Epidermal melanocyte (primary cell): ENCODE measurements at regions not wholly inside any gene's neighbourhood (a gene's known extent, or its start where the extent isn't known, plus 50 kb on each side); places are given as distances from the start of the nearest gene placed in this dataset.

ENCODE experiments used
- DNase-seq: peaks from one replicate; pipeline ENCODE4 v3.0.0; 2011; ENCODE audit warnings: low spot score; ENCODE audit not compliant: insufficient read length

DNA sequence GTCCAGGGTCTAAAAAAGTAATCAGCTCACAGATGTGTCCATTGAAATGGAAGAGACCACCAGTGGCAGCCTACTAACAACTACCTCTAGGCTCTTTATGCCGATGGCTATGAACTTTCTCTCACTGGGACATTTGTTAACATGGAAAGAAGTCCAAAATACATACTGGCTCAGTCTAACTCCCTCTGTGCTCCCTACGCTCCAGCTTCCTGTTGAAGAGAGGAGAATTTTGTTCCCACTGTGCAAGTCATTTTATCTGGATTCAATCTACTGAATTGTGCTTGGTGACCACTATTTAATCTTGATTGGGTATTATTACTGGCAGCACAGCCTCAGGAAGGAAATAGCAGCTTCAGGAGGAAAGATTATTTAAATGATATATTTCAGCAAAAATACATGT, 128.8 kb upstream of the ARGLU1 start:
- DNase-seq, result no peak

DNA sequence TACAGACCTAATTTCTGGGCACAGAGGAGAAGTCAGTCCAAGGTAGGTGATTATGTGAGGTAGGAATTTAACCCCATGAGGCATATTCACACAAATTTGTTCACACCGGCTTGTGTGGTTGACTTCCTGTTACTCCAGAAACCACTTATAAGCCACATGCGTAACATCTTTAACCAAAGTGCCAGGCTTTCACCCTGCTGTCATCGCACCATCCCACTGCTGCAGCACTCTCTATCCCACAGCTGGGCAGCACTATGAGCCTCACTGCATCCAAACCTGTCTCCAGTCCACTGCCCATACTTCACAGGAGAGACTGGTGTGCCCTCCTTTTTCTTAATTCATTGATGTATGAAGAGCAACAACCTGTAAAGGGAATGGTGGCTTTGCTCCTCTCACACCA, 128.2 kb upstream of the ARGLU1 start:
- DNase-seq, result no peak

DNA sequence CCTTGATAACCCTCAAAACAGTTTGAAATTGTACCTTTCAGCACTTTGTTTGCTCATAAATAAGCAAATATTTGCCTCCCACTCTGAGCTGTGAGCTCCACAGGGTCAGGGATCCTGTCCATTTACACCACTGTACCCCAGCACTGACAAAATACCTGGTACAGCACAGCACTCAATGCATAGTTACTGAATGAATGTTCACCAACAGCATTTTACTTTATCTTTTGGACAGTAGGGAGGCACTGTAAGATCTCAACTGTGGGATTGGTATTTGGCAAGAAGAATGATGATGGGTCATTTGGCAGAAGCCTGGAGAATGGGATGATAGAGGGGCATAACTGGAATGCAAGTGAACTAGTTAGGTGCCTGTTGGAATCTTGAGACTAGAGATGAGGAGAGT, 127.2 kb upstream of the ARGLU1 start:
- DNase-seq, result no peak

DNA sequence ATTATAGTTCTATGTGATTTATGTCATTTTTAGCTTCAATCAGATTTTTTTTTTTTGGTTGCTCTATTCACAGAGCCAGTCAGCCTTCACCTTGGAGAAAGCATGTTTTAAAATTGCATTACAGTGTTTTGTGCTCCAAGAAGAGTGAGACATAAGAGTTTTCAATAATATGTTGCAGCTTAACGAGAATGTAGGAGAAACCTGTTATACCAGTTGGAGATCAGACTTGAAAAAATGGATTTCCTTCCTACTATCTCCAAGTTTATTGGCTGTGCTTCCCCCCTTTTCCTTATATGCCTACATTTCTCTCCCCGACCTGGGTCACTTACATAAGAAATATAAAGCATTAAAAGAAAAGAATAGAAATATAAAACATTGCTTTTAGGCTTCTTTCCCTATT, 123.9 kb upstream of the ARGLU1 start:
- no peak for DNase-seq

DNA sequence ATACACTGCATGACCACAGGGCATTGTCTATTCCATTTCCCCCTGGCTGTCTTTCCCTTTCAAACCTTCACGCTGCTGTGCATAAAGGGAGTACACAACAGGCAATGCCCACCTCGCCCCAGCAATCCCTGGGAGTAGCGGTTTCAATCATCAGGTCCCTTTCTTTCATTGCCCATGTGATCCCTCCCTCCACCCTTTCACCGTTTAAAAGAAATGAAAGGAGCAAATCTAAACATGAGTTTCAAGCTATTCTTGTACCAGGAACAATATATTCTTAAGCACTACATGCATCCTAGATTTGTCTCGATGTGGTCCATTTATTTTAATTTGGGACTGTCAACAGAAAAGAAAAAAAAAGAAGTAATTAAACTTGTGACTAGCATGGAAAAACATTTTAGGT, 123.4 kb upstream of the ARGLU1 start:
- DNase-seq, result no peak

DNA sequence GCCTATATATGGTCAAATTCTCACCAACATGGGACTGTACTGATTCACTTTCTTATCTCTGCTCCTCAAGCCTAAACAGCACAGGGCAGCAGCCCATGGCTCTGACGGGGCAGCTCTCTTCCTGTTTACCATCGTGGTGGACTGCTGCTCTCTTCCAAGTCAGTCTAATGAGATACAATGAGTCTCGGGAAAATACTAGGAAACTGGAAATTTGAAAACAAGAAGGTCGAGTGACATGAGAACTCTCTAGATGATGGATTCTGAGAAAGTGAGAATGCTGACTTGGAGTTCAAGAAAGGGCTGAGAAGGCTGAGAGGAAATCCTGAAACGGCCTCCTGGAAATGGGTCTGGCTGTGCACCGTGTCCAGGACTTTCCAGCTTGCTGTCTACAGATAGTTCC, 122.8 kb upstream of the ARGLU1 start:
- DNase-seq, result no peak

DNA sequence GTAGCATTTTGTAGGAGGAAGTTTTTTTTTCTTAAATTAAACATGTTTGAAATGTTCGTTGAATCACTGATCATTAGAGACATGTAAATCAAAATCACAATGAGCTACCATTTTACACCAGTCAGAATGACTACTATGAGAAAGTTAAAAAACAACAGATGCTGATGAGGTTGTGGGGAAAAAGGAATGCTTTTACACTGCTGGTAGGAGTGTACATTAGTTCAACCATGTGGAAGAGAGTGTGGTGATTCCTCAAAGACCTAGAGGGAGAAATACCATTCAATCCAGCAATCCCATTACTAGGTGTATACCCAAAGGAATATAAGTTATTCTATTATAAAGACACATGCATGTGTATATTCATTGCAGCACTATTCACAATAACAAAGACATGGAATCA, 122.0 kb upstream of the ARGLU1 start:
- no peak for DNase-seq

DNA sequence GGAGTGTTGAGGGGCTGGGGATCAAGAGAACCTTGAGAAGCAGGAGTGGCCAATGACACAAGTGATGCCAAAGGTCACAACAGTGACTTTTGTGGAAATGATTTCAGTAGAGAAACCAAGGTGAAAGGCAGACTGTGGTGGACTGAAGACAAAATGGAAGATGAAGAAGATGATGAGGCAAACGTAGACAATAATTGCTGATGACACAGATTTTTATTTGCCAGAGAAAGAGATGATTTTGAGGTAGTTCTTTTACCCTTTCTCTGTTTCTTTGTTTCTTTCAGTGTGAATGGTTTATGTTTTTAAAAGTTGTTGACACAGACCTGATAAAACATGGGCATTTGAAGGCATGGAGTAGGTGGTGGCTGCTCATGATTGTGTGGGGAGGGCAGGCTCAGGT, 121.0 kb upstream of the ARGLU1 start:
- DNase-seq, result no peak

DNA sequence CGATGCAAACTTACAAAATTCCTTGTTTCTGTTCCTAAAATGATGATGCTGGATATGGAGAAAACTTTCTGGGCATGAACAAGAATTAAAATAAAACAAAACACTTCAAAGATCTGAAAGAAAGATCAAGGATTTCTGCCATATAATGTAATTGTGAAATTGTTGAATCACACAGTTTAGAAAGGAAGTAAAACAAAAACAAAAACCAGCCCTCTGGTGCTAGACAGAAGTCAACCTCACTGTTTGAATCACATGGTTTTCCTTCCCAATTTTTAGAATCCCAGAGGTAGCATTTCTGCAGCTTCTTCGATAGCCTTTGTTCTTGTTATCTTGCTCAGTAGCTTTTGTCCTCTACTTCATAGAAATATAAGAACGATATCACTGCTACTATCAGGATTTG, 118.2 kb upstream of the ARGLU1 start:
- DNase-seq, result no peak

DNA sequence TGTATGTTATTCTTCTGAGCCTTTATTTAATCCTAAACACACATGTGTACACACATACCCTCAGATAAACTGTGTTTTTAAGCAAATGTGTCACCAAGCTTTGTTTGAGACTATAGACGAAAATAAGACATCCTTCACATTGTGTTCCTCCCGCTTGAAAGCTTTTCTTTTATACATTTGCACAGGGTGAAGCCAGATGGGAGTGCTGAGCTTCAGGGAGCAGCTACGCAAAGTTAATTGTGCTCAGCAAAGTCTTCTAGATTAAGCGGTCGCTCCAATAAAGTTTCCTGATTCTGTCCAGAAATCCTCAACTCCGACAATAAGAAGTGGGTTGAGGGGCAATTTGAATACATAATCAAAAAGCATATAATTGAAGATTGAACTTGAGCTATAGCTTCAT, 117.2 kb upstream of the ARGLU1 start:
- no peak for DNase-seq

DNA sequence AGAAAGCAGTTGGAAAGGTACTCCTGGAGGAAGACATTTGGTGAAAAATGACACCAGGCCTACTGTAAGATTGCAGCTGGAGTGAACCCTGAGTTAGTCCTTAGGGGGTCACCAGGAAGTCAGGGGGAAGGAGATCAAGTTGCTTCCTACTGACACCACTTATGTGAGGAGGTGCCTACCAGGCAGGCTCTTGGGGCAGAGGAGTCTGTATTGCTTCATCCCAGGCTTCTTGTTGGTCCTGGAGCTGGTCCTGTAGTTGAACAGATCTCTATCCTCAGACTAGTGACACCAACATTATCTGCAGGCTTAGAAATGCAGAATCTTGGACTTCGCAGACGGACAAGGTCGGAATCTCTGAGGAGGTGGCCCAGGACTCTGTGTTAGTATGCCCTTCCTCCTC, 116.0 kb upstream of the ARGLU1 start:
- DNase-seq, result no peak

DNA sequence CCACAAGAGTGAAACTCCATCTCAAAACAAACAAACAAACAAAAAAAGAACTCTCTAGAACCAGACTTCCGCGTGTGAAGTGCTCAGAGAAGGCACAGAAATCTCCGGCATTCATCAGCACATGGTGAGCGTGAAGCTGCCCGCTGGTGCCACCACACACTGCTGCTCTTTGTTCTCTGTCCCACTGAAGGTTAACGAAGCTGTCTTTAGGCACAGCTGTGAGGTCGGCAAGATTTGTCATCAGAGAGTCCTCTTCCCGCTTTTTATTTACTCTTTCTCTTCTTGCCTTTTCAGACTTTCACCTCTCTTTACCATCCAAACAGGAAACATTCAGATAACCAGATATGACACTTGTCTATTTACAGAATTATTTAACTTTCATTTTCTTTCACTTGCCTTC, 115.2 kb upstream of the ARGLU1 start:
- no peak for DNase-seq

DNA sequence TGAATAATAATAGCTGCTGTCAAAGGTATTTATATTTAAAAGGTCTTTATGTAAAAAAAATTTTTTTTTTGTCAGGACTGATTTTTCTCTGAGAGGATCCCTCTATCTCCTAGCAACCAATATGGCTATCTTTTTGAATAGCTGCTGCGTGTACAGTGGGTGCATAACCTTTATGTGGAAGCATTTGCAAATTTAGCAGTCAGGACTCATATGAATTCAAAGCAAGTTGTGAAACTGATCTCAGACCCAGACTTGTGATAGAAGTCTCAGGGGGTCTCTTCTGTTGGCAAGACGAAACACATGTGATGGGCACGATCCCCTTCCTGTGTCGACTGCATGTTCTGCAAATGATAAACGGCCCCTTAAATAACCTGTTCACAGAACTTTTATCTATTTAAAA, 114.1 kb upstream of the ARGLU1 start:
- DNase-seq, result no peak

DNA sequence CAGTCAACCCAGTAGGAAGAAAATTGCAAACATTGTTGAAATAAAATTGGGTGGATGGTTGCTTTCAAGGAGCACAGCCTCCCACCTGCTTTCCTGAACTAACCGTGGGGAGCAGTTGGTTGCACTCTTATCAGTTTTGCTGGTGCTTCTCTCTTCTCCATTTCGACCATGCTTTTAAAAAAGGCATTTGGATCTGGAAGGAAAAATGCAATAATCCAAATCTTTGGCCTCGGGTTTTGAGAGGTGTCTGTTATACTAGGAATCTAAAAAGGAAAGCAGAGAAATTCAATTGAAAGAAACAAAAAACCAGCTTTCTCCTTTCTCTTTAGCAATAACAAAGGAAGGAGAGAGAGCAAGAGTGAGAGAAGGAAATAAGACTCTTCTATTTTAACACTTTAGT, 113.6 kb upstream of the ARGLU1 start:
- DNase-seq, result no peak

DNA sequence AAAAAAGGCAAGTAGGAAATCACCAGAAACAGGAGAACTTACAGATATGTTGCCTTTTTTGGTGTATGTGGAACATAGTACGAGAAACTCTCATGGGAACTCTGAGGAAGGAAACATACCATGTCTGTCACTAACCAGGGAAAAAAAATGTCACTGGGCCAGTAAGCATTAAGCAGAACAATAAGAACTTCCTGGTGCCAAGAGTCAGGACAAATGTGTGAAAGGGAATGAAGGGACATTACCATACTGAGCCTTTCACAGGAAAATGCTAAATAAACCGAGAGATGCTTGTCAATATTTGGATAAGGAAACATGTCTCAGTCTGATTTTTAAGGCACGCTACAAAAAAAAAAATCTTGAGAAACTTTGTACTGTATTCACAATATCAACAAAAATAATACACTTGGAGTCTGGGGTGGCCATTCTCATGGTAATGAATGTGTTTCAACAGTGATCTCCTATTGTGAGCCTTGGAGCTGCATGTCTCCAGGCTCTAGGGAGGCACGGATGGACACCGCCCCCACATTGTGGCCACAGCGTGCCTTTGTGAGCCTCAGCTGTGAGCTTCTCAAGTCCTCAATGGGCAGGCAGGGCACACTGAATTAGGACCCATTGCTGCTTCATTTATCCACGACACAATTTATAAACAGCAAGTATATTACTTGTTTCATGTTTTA, 113.0 kb upstream of the ARGLU1 start:
- DNase-seq, result no peak

DNA sequence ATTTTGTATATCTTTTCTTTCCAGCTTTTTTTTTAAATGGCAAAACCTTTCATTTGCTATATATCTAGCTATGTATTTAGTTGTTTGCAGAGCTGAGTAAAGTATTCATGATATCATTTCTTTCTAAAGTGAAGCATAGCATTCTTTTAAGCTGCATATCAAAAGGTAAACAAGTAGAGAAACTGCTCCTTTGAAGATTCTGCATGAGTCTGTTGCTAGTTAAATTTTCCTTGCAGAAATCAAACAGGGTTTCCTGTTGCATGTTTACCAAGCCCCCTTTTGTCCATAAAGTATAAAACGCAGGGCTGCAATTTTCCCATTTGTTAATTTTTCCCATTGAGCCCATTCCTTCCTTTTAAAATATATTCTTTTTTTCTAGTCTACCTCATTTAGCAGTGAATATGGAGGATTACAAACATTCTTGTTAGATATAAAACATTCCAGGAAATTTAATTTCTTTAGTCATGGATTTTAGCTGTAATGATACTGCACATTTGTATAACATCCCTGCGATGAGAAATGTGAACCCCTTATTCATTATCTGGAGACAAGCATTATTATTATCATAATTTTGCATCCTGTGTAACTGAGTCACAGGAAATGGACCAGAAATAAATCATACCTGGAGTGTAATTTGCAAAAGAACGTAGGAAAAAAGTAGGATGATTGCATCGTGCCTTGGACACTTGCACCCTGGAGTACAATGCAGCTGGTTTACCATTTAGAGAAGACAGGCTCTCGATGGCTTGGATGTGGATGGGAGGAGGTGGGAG, 110.9 kb upstream of the ARGLU1 start:
- DNase-seq, result no peak

DNA sequence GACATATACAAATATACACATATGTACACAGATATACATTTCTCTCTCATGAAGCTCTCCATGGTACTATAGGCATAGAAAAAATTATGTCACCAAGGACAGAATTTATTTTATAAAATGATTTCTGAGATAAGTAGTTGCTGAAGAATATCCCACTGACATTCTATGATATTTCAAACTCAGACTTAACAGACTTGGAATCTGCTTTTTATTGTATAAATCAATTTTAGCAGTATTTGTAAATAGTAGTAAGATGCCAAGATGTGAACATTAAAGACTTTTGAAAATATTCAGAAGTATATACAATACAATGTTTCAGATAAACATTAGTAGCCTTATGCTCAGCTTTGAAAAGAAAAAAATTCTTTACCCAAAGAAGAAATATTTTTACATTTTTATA, 107.4 kb upstream of the ARGLU1 start:
- no peak for DNase-seq

DNA sequence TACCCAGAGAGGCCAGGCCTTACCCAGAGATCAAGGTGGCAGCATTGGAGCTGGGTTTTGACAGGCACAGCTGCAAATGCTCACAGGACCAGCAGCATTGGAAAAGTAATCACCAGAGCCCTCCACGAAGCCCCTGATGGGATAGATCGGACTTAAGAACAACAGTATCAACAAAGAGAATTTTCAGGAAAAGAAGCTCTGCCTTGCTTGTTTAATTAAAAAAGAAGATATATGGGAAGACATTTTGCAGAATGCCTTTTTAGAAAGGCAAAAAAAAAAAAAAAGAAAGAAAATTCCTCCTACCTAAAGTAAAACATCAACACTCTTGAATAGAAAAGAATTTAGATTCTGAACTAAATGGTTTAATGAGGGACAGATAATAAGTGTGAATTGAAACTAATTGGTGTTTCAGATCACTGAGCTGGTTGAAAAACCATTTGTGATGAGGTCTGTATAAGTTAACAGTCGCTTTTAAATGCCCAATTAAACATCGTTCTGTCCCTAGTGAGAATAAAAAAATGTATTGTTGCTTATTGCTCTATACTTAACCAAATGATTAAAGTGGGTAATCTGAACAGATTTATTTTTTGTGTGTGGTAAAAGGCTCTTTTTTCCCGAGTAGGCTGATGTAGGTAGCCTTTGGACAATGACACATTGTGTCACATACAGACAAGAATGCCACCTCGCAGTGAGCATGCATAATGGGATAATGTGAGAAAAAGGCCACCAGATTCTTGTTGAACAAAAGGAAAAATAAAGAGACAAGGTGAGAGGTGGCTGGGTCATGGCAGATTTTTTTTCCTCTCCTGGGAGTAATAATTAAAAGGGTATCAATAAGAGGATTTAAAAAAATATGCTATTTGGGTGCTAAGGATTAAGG, 93.0 kb upstream of the ARGLU1 start:
- DNase-seq, result no peak

DNA sequence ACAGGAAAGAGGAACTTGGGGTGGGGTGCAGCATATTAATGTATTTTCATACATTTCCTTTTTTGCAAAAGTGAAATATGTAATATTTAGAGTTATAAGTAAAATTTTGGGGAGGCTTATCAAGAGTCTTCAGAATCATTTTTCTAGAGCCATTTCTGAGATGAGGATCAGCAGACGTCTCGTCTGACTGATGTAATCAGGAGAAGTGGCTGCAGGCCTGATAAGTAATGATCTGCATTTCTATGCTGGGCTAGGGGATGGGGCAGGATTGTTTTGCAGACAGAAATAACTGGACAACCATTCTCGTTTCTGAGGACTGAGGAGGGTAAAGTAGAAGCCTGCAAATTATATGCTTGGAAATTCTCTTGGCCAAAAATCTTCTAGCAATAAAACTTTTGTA, 89.2 kb upstream of the ARGLU1 start:
- no peak for DNase-seq

DNA sequence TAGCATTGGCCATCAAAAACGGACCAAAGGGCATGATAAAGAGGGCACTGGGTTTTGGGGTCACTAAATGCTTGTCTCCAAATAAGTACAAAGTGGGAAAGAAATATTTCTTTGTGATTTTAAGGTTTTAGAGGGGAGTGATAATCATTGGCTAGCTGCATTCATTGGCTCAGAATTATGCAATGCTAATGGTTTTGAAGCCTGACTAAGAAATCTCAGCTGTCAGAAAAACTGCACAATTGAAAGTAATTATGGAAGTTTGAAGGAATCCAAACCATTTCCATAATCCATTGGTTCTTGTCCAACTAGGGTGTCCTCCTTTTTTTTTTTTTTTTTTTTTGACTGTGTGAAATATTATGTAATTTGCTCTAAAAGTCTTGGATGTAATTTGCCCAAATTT, 88.2 kb upstream of the ARGLU1 start:
- no peak for DNase-seq

DNA sequence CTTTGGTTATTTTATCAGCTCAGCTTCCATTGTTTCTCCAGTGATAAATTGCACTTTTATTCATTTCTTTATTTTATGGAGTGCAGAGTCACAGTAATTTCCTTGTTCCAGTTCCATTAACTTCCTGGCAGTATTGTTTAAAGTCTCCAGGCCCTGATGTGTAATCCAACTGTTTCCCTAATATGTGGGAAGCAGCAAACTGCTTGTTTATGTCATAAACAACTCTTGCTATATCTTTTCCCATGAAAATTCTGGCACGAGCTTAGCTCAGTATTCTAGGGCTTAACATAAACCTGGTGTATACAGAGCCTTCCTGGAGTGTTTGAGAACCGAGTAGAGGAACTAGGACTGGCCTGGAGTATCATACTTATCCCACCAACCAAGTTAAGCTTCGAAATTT, 83.5 kb upstream of the ARGLU1 start:
- DNase-seq, result no peak

DNA sequence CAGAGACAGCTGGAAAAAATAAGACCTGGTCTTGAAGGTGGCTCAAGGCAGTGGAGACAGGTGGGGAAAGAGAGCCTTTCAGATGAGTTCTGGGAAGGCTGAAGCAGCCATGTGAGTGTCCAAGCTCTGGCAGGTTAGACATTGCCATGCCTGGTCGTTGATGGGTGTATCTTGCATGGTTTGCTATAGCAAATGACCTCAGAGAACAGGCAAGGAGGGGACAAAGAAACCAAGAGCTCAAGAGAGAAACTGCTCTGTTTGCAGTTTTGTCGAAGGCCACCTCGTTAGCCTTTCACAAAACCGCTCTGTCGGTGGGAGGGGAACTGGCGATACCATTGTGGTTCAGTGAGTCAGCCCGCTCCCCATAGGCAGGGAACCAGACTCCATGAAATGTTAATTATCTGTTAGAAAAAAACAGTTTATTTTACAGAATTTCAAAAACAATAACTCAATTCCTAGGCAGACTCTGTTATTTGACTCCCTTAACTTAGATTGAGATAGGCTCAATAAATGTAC, 82.8 kb upstream of the ARGLU1 start:
- DNase-seq, result no peak
